KG1 (cell line): ENCODE measurements at regions not wholly inside any gene's neighbourhood (a gene's known extent, or its start where the extent isn't known, plus 50 kb on each side); places are given as distances from the start of the nearest gene placed in this dataset.

Experiments
- DNase-seq: peaks from one replicate; lab custom pipeline; 2025; lab: John Stamatoyannopoulos, UW

GRCh38 chr5:38207343-38207742 lies 51.0 kb upstream of the EGFLAM start:
- DNase-seq: no peak

GRCh38 chr5:38202741-38203140 lies 55.6 kb upstream of the EGFLAM start:
- DNase-seq: no peak

GRCh38 chr5:38200872-38201557 lies 57.3 kb upstream of the EGFLAM start:
- no peak for DNase-seq

GRCh38 chr5:38197118-38197517 lies 61.2 kb upstream of the EGFLAM start:
- no peak for DNase-seq

GRCh38 chr5:38193015-38193581 lies 65.3 kb upstream of the EGFLAM start:
- peak; percentile 7 for DNase-seq

- no peak for DNase-seq
Observed at GRCh38 chr5:38191693-38192092, 66.7 kb upstream of the EGFLAM start.

- DNase-seq: no peak
Observed at GRCh38 chr5:38190111-38190510, 68.2 kb upstream of the EGFLAM start.

GRCh38 chr5:38189081-38189504 lies 69.3 kb upstream of the EGFLAM start:
- DNase-seq: no peak

GRCh38 chr5:38188591-38188990 lies 69.8 kb upstream of the EGFLAM start:
- no peak for DNase-seq

- no peak for DNase-seq
Observed at GRCh38 chr5:38187532-38187931, 70.8 kb upstream of the EGFLAM start.

GRCh38 chr5:38184627-38185026 lies 73.7 kb upstream of the EGFLAM start:
- DNase-seq: no peak

GRCh38 chr5:38182991-38183390 lies 75.4 kb upstream of the EGFLAM start:
- DNase-seq: no peak

GRCh38 chr5:38168029-38168428 lies 90.3 kb upstream of the EGFLAM start:
- DNase-seq: no peak

- DNase-seq: no peak
Observed at GRCh38 chr5:38167562-38167996, 90.8 kb upstream of the EGFLAM start.

- DNase-seq: no peak
Observed at GRCh38 chr5:38166832-38167231, 91.5 kb upstream of the EGFLAM start.

GRCh38 chr5:38165435-38165834 lies 92.9 kb upstream of the EGFLAM start:
- no peak for DNase-seq

GRCh38 chr5:38164776-38165399 lies 93.5 kb upstream of the EGFLAM start:
- DNase-seq: no peak

GRCh38 chr5:38163636-38164237 lies 94.6 kb upstream of the EGFLAM start:
- no peak for DNase-seq

- DNase-seq: no peak
Observed at GRCh38 chr5:38162625-38163024, 95.7 kb upstream of the EGFLAM start.

GRCh38 chr5:38157024-38157423 lies 101.3 kb upstream of the EGFLAM start:
- no peak for DNase-seq

- no peak for DNase-seq
Observed at GRCh38 chr5:38154615-38155204, 103.6 kb upstream of the EGFLAM start.

GRCh38 chr5:38151878-38152277 lies 106.5 kb upstream of the EGFLAM start:
- no peak for DNase-seq

GRCh38 chr5:38149815-38150195 lies 108.6 kb upstream of the EGFLAM start:
- no peak for DNase-seq
